ENCODE measurements at regions not wholly inside any gene's neighbourhood (a gene's known extent, or its start where the extent isn't known, plus 50 kb on each side); places are given as distances from the start of the nearest gene placed in this dataset.

- ChIA-PET CTCF (ENCODE audit: partially characterized antibody) (interaction anchor here (1.3 kb wide), 1 partner anchor 21 kb away, joined by 4 read pairs; no protein-coding TSS in a partner anchor), POLR2A (ENCODE audit: partially characterized antibody) (interaction anchor here (1.0 kb wide), 1 partner anchor 22 kb away, joined by 4 read pairs; no protein-coding TSS in a partner anchor)
- Histone ChIP-seq H3K4me2 (ENCODE audit: insufficient read depth in 1 of 2, low read depth in 2 of 2, low read length in 2 of 2) (no peak overlapping the region), H4K91ac (replicated peaks; ENCODE audit: insufficient read length, low read length) (no peak overlapping the region), H3K27me3 (replicated peaks in 1 of 4; ENCODE audit: control insufficient read depth in 3 of 4, extremely low read depth in 1 of 4, insufficient read depth in 3 of 4, low read length in 3 of 4) (no peaks in the 10 kb centered on the region), H3K79me1 (ENCODE audit: low read depth, low read length) (no peaks in the 10 kb centered on the region), H2BK15ac (ENCODE audit: low read length) (no peak overlapping the region), H3K9ac (replicated peaks in 1 of 4; ENCODE audit: extremely low read depth in 1 of 4, low read depth in 3 of 4, low read length in 3 of 4) (no peak overlapping the region), H3K14ac (ENCODE audit: insufficient read length) (no peak overlapping the region), H3K4me1 (replicated peaks in 1 of 4; ENCODE audit: control insufficient read depth in 3 of 4, insufficient read depth in 4 of 4, low read length in 3 of 4) (no peaks in the 10 kb centered on the region), H2AFZ (ENCODE audit: low read length) (no peak overlapping the region), H3K4me3 (ENCODE audit: extremely low read depth in 1 of 4, insufficient read depth in 2 of 4, low read depth in 3 of 4, low read length in 4 of 4) (no peak overlapping the region), H2AK5ac (ENCODE audit: low read depth, low read length) (no peak overlapping the region), H3K23ac (ENCODE audit: insufficient read length) (no peak overlapping the region), H4K5ac (ENCODE audit: insufficient read length, low read depth, low read length) (no peak overlapping the region), H3K56ac (replicated peaks; ENCODE audit: insufficient read length, low read depth, low read length) (no peak overlapping the region), H3K23me2 (ENCODE audit: low read depth, low read length) (peaks cover 11% of the 10 kb centered on the region; the same call in 1 of the 2 replicates), H3K36me3 (ENCODE audit: control insufficient read depth in 2 of 4, insufficient read depth in 4 of 4, low read length in 3 of 4) (no peaks in the 10 kb centered on the region), H3K18ac (ENCODE audit: extremely low read depth, low read length) (no peak overlapping the region), H3K4ac (replicated peaks; ENCODE audit: insufficient read length, low read depth, low read length) (no peak overlapping the region), H4K8ac (ENCODE audit: extremely low read depth, insufficient read depth, low read length) (no peak overlapping the region), H3K27ac (ENCODE audit: low read depth, low read length) (no peak overlapping the region), H2BK12ac (ENCODE audit: low read depth, low read length) (no peak overlapping the region), H2BK5ac (ENCODE audit: low read depth, low read length) (no peak overlapping the region), H3K9me3 (ENCODE audit: insufficient read depth in 2 of 2, low read depth in 1 of 2, low read length in 1 of 2) (peaks cover 0 to 6% of the 10 kb centered on the region in 2 experiments; a peak in 2 of 4 replicates), H2BK20ac (ENCODE audit: low read length) (no peak overlapping the region), H2BK120ac (replicated peaks; ENCODE audit: low read depth, low read length) (no peak overlapping the region), H4K20me1 (replicated peaks in 1 of 2; ENCODE audit: control insufficient read depth in 1 of 2, insufficient read depth in 2 of 2, low read length in 2 of 2) (peaks cover 0 to 6% of the 10 kb centered on the region in 2 experiments), H3K79me2 (ENCODE audit: control insufficient read depth in 1 of 2, insufficient read depth in 2 of 2, low read length in 2 of 2) (no peaks in the 10 kb centered on the region)
- FAIRE-seq: no peak
- 90% methylated on average over 6 of the region's 6 CpGs; no CpG with 5 or more reads in 1 of the 2 experiments for WGBS, 2 experiments (ENCODE audit: extremely low coverage in 1 of 2, insufficient coverage in 1 of 2, insufficient read length in 1 of 2, insufficient replicate concordance in 2 of 2, low coverage in 1 of 2, low lambda C conversion rate in 2 of 2, missing lambda C conversion rate in 1 of 2)
- DNase-seq (ENCODE audit: low read depth in 1 of 2, low spot score in 2 of 2): no peak
- no peak for TF ChIP-seq CBX8 (IDR thresholded peaks at IDR 0.05; ENCODE audit: borderline replicate concordance, low read depth, low read length)
- no peak for TF ChIP-seq TAF1 (IDR thresholded peaks at IDR 0.05; ENCODE audit: low read depth, low read length)
- no peak for TF ChIP-seq PHF8 (conservative IDR thresholded peaks at IDR 0.05; ENCODE audit: low read depth, low read length)
- TF ChIP-seq SIRT6 (IDR thresholded peaks at IDR 0.05; ENCODE audit: low read length): no peak
- no peak for TF ChIP-seq POLR2A (IDR thresholded peaks at IDR 0.05; ENCODE audit: control extremely low read depth in 1 of 2, low read depth in 2 of 2, low read length in 2 of 2)
- no peak for TF ChIP-seq BRCA1 (IDR thresholded peaks at IDR 0.05; ENCODE audit: low read depth, low read length)
- no peak for TF ChIP-seq NRF1 (IDR thresholded peaks at IDR 0.05; ENCODE audit: low read depth, low read length)
- TF ChIP-seq POLR2AphosphoS5 (IDR thresholded peaks at IDR 0.05; ENCODE audit: low read depth, low read length): no peak
- TF ChIP-seq POU5F1 (IDR thresholded peaks at IDR 0.05; ENCODE audit: low read depth, low read length): no peak
- no peak for TF ChIP-seq CTCF (IDR thresholded peaks at IDR 0.05; ENCODE audit: control extremely low read depth in 1 of 3, insufficient read depth in 1 of 3, low read depth in 1 of 3, low read length in 3 of 3)
- no peak for TF ChIP-seq RFX5 (IDR thresholded peaks at IDR 0.05; ENCODE audit: borderline replicate concordance, low read depth, low read length)
- TF ChIP-seq EP300 (IDR thresholded peaks at IDR 0.05; ENCODE audit: borderline replicate concordance in 1 of 2, low read depth in 2 of 2, low read length in 2 of 2): no peak
- TF ChIP-seq TCF12 (IDR thresholded peaks at IDR 0.05; ENCODE audit: low read depth, low read length): no peak
These were observed 79.1 kb upstream of the CPEB4 start for GRCh38 chr5:173809014-173809413.
